ENCODE measurements at regions not wholly inside any gene's neighbourhood (a gene's known extent, or its start where the extent isn't known, plus 50 kb on each side); places are given as distances from the start of the nearest gene placed in this dataset.

GRCh38 chr10:4102802-4103344 is 317.9 kb upstream of the KLF6 start:
- no peak for TF ChIP-seq POLR2A (IDR thresholded peaks at IDR 0.05)
- no peak for TF ChIP-seq CTCF (IDR thresholded peaks at IDR 0.05)
- 92 to 96% methylated on average over 2 of the region's 2 CpGs for WGBS, 2 donors
- H3K4me3 ChIP-seq (replicated peaks in 1 of 3): no peak overlapping the region
- intact Hi-C loops (cut with DNase I): no loop called here
- no peak overlapping the region for H3K27ac ChIP-seq
- no peak for DNase-seq
- no peaks in the 10 kb centered on the region for H3K4me1 ChIP-seq
- H3K9me3 ChIP-seq: no peaks in the 10 kb centered on the region
- H3K36me3 ChIP-seq: no peaks in the 10 kb centered on the region
- no peaks in the 10 kb centered on the region for H3K27me3 ChIP-seq

- no peak overlapping the region for H3K4me3 ChIP-seq (replicated peaks in 1 of 3)
- no peaks in the 10 kb centered on the region for H3K4me1 ChIP-seq
- H3K27ac ChIP-seq: no peak overlapping the region
- TF ChIP-seq POLR2A (IDR thresholded peaks at IDR 0.05) (no peak), CTCF (IDR thresholded peaks at IDR 0.05) (no peak)
- intact Hi-C loops (cut with DNase I): no loop called here
- no peaks in the 10 kb centered on the region for H3K9me3 ChIP-seq
- 89 to 94% methylated on average over 8 of the region's 8 CpGs for whole genome bisulfite sequencing, 2 donors
- no peaks in the 10 kb centered on the region for H3K27me3 ChIP-seq
- H3K36me3 ChIP-seq: no peaks in the 10 kb centered on the region
- DNase-seq: no peak
Measured at GRCh38 chr10:4101918-4102654, 317.1 kb upstream of the KLF6 start.

- no peak for DNase-seq
- H3K27me3 ChIP-seq: no peaks in the 10 kb centered on the region
- H3K4me3 ChIP-seq (replicated peaks in 1 of 3): no peak overlapping the region
- no peak overlapping the region for H3K27ac ChIP-seq
- intact Hi-C loops (cut with DNase I): no loop called here
- H3K4me1 ChIP-seq: no peaks in the 10 kb centered on the region
- TF ChIP-seq POLR2A (IDR thresholded peaks at IDR 0.05) (no peak), CTCF (IDR thresholded peaks at IDR 0.05) (no peak)
- H3K36me3 ChIP-seq: no peaks in the 10 kb centered on the region
- no peaks in the 10 kb centered on the region for H3K9me3 ChIP-seq
- WGBS, 2 donors: 92 to 94% methylated on average over 4 of the region's 4 CpGs
Measured at GRCh38 chr10:4100380-4100779, 315.4 kb upstream of the KLF6 start.

GRCh38 chr10:4099202-4099601 is 314.2 kb upstream of the KLF6 start:
- Histone ChIP-seq H3K27me3 (no peaks in the 10 kb centered on the region), H3K27ac (no peak overlapping the region), H3K4me1 (no peaks in the 10 kb centered on the region), H3K4me3 (replicated peaks in 1 of 3) (no peak overlapping the region), H3K9me3 (no peaks in the 10 kb centered on the region), H3K36me3 (no peaks in the 10 kb centered on the region)
- intact Hi-C loops (cut with DNase I): no loop called here
- no peak for DNase-seq
- TF ChIP-seq CTCF (IDR thresholded peaks at IDR 0.05) (no peak), POLR2A (IDR thresholded peaks at IDR 0.05) (no peak)

- WGBS, 2 donors: 85 to 86% methylated on average over 6 of the region's 6 CpGs
- H3K27me3 ChIP-seq: no peaks in the 10 kb centered on the region
- no peaks in the 10 kb centered on the region for H3K9me3 ChIP-seq
- H3K4me1 ChIP-seq: no peaks in the 10 kb centered on the region
- H3K4me3 ChIP-seq (replicated peaks in 1 of 3): no peak overlapping the region
- DNase-seq: no peak
- TF ChIP-seq CTCF (IDR thresholded peaks at IDR 0.05) (no peak), POLR2A (IDR thresholded peaks at IDR 0.05) (no peak)
- no peak overlapping the region for H3K27ac ChIP-seq
- intact Hi-C loops (cut with DNase I): no loop called here
- H3K36me3 ChIP-seq: no peaks in the 10 kb centered on the region
Measured at GRCh38 chr10:4095166-4095917, 310.3 kb upstream of the KLF6 start.

Data from thyroid gland (tissue), 4 donors.